RWPE1 (cell line): ENCODE measurements at regions not wholly inside any gene's neighbourhood (a gene's known extent, or its start where the extent isn't known, plus 50 kb on each side); places are given as distances from the start of the nearest gene placed in this dataset.

Experiments used
- CTCF ChIA-PET: fragments of 350-600 bp; sonication (Branson Sonifier 250); formaldehyde crosslinking; extraction: SDS; loops from one replicate; lab custom pipeline; 2021; lab: Yijun Ruan, JAX
- POLR2A ChIA-PET: fragments of 400-600 bp; formaldehyde crosslinking; extraction: SDS; loops from one replicate; lab custom pipeline; 2020; ENCODE audit warnings: antibody characterized with exemption; ENCODE audit not compliant: low non-redundant PET; lab: Yijun Ruan, JAX
- DNase-seq: peaks from one replicate; pipeline ENCODE4 v3.0.0; 2012; ENCODE audit warnings: low spot score
- H3K27ac ChIP-seq: fragments of 450-650 bp; 2 replicates; pipeline ENCODE4 v1.5.1; 2017
- CTCF ChIP-seq: fragments of 450-650 bp; conservative IDR thresholded peaks from 2 replicates; pipeline ENCODE4 v1.5.1; 2017; ENCODE audit warnings: low read depth, mild to moderate bottlenecking

GRCh38 chr17:53696286-53696685 lies 126.4 kb upstream of the KIF2B start:
- no peak for TF ChIP-seq CTCF
- CTCF ChIA-PET = no interaction called here
- no peak for DNase-seq
- POLR2A ChIA-PET = no interaction called here
- no peak overlapping the region for H3K27ac ChIP-seq

- ChIA-PET CTCF (no interaction called here), POLR2A (no interaction called here)
- no peak overlapping the region for H3K27ac ChIP-seq
- DNase-seq = no peak
- no peak for TF ChIP-seq CTCF
Observed at GRCh38 chr17:53687324-53687723, 135.4 kb upstream of the KIF2B start.

GRCh38 chr17:53680745-53681144 lies 142.0 kb upstream of the KIF2B start:
- ChIA-PET CTCF (no interaction called here), POLR2A (no interaction called here)
- no peak for DNase-seq
- H3K27ac ChIP-seq = no peak overlapping the region
- no peak for TF ChIP-seq CTCF

GRCh38 chr17:53668854-53669253 lies 153.9 kb upstream of the KIF2B start:
- H3K27ac ChIP-seq = no peak overlapping the region
- no peak for TF ChIP-seq CTCF
- no peak for DNase-seq
- POLR2A ChIA-PET = no interaction called here
- CTCF ChIA-PET = no interaction called here

GRCh38 chr17:53662608-53663007 lies 160.1 kb upstream of the KIF2B start:
- POLR2A ChIA-PET = no interaction called here
- TF ChIP-seq CTCF = no peak
- H3K27ac ChIP-seq = no peak overlapping the region
- DNase-seq = no peak
- CTCF ChIA-PET = no interaction called here

GRCh38 chr17:53659181-53659580 lies 163.5 kb upstream of the KIF2B start:
- DNase-seq = no peak
- POLR2A ChIA-PET = no interaction called here
- no peak overlapping the region for H3K27ac ChIP-seq
- no peak for TF ChIP-seq CTCF
- CTCF ChIA-PET = no interaction called here

GRCh38 chr17:53655591-53655990 lies 167.1 kb upstream of the KIF2B start:
- DNase-seq = peak; percentile 3
- CTCF ChIA-PET = no interaction called here
- H3K27ac ChIP-seq = no peak overlapping the region
- POLR2A ChIA-PET = no interaction called here
- no peak for TF ChIP-seq CTCF
